ENCODE measurements at regions not wholly inside any gene's neighbourhood (a gene's known extent, or its start where the extent isn't known, plus 50 kb on each side); places are given as distances from the start of the nearest gene placed in this dataset.

GRCh38 chr4:65747386-65747785, 77.1 kb upstream of the EPHA5 start:
- Mint-ChIP-seq H3K4me1 (no peaks in the 10 kb centered on the region), H3K36me3 (no peaks in the 10 kb centered on the region), H3K27ac (no peak overlapping the region), H3K4me3 (no peak overlapping the region), H3K27me3 (no peaks in the 10 kb centered on the region), H3K9me3 (no peaks in the 10 kb centered on the region)
- CTCF ChIA-PET = no interaction called here
- DNase-seq = no peak

GRCh38 chr4:65738134-65738533, 67.8 kb upstream of the EPHA5 start:
- CTCF ChIA-PET = no interaction called here

GRCh38 chr4:65737672-65738071, 67.4 kb upstream of the EPHA5 start:
- H3K27ac Mint-ChIP-seq = no peak overlapping the region
- H3K36me3 Mint-ChIP-seq = no peaks in the 10 kb centered on the region
- H3K27me3 Mint-ChIP-seq = no peaks in the 10 kb centered on the region
- no peaks in the 10 kb centered on the region for H3K4me1 Mint-ChIP-seq
- peaks cover 3% of the 10 kb centered on the region for H3K9me3 Mint-ChIP-seq
- H3K4me3 Mint-ChIP-seq = no peak overlapping the region
- CTCF ChIA-PET = no interaction called here
- no peak for DNase-seq

More at GRCh38 chr4:65738134-65738533, 67.8 kb upstream of the EPHA5 start:
- Mint-ChIP-seq H3K4me1 (no peaks in the 10 kb centered on the region), H3K27ac (no peak overlapping the region), H3K27me3 (no peaks in the 10 kb centered on the region), H3K36me3 (no peaks in the 10 kb centered on the region), H3K4me3 (no peak overlapping the region), H3K9me3 (no peaks in the 10 kb centered on the region)
- no peak for DNase-seq

- CTCF ChIA-PET = no interaction called here
- H3K27ac Mint-ChIP-seq = no peak overlapping the region
- H3K36me3 Mint-ChIP-seq = no peaks in the 10 kb centered on the region
- peaks cover 9% of the 10 kb centered on the region for H3K9me3 Mint-ChIP-seq
- no peak overlapping the region for H3K4me3 Mint-ChIP-seq
- no peaks in the 10 kb centered on the region for H3K4me1 Mint-ChIP-seq
- DNase-seq = no peak
- no peaks in the 10 kb centered on the region for H3K27me3 Mint-ChIP-seq
Measured at GRCh38 chr4:65724973-65725372, 54.7 kb upstream of the EPHA5 start.

All from activated naive CD4-positive, alpha-beta T cell treated with anti-CD3 and anti-CD28 coated beads, Interleukin-2, amount 10 ng/mL, durations not matched to agents 7 days and 5 days (primary cell).